Midbrain (tissue), 1 donor: ENCODE measurements at regions not wholly inside any gene's neighbourhood (a gene's known extent, or its start where the extent isn't known, plus 50 kb on each side); places are given as distances from the start of the nearest gene placed in this dataset.

Experiments
- DNase-seq: peaks from one replicate; lab custom pipeline; 2025; lab: John Stamatoyannopoulos, UW

GRCh38 chr7:110568388-110568787, 522.5 kb upstream of the LRRN3 start:
- no peak for DNase-seq

DNA sequence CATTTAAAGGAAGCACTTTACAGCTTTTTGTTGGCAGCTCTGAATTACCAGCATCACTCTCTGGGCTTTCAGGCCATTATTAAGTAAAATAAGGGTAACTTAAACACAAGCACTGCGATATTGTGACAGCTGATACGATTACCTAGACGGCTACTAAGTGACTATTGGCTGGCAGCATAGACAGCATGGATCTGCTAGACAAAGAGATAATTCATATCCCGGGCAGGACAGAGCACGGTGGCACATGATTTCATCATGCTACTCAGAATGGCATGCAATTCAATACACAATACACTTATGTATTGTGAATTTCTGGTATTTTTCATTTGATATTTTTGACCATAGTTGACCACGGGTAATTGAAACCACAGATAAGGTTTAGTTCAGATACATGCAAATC, 522.0 kb upstream of the LRRN3 start:
- peak; percentile 4 for DNase-seq

DNA sequence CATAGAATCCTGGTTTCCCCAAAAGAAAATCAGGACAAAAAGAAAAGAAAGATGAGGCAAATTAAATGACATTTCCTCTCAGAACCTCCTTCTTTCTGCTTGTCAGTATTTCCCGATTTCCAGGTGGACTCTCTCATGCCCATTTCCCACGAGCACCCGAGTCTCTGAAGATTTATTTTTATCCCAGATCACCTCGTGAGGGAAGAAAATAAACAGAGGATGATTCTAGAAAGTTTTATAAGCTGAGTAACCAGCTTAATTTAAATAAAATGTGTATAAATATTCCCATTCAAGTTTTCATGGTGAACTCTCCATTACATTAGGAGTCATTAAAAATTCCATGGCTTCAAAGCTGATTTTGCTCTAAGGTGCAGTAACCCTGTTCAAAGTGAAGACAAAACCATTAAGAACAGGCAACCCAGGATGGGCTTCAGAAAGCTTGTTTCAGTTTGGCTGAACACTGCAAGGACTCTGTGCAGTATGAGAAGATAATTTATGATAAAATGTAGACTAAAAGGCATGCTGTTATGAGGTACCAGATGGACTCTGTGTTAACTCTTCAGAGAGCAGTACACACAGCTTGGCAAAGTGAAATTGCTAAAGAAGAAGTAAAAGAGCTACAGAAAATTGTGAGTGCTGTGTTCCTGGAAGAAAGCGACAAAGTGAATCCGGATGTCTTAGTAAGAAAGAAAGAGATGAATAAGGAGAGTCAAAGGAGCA, 521.3 kb upstream of the LRRN3 start:
- no peak for DNase-seq

DNA sequence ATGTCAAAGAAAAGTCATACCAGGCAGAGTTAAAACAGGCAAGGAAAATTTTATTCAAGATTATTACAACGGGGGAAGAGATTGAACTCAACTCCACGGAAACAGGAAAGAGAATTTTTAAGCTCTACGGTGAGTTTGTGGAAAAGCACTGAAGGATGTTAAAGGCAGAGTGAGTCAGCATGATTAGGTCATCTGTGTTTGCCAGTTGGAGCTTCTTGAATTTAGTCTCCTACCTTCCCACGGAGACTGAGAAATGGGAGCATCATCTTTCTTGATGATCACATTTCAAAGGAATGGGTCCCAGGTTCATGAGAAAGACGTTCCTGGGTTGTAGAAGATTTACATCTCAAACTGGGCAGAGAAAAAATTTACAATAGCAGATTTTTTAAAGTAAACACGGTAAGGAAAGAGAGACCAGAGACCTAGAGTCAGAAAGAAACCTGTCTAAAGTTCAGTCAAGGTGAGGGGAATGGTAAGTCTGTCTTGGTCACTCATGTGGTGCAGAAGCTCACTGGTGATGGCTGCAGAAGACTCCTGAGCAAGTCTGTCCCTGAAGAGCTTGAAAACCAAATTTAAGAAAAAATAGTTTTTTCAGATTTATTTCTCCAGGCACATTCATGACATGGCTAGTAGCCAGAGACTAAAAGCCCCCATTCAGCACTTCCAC, 516.9 kb upstream of the LRRN3 start:
- DNase-seq, result no peak

- no peak for DNase-seq
Observed at GRCh38 chr7:110587294-110587693, 503.6 kb upstream of the LRRN3 start.

GRCh38 chr7:110590415-110590814, 500.5 kb upstream of the LRRN3 start:
- DNase-seq, result no peak

DNA sequence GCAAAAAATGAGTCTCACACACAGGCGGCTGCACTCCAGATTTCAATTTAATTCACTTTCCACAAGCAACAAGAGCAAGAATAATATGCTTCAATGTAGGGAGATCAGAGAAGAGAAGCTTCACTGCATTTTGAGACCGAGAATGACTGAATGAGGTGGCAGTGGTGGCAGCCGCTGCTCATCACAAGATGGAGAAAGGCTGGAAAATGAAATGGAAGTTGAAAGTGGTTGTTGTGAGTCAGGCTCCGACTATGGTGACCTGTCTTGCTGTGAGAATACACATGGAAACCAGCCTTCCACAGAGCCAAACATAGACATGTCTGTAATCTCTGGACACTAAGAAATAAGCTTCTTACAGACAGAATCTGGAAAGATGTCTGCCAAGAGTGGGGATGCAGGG, 499.6 kb upstream of the LRRN3 start:
- no peak for DNase-seq

GRCh38 chr7:110592557-110592956, 498.4 kb upstream of the LRRN3 start:
- DNase-seq, result no peak

- no peak for DNase-seq
Observed at GRCh38 chr7:110593355-110593754, 497.6 kb upstream of the LRRN3 start.

GRCh38 chr7:110595694-110596093, 495.2 kb upstream of the LRRN3 start:
- DNase-seq, result no peak

DNA sequence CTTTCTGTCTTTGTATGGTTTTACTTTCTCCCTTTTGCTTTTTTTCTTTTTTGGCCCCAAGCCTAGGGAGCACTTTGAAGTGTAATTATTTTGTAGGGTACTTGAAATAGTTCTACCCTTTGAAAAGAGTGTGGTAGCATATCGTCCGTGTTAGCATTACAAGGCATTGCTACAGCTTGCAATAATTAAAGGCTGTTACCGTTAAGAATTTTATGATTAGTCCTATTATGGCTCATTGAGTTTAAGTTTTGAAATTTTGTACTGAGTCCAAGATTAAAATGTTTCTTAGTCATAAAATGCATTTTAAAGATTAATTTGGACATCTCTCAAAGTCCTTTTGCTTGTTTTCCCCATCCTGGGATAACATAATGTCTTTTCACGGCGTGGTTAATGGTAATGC, 490.0 kb upstream of the LRRN3 start:
- no peak for DNase-seq

DNA sequence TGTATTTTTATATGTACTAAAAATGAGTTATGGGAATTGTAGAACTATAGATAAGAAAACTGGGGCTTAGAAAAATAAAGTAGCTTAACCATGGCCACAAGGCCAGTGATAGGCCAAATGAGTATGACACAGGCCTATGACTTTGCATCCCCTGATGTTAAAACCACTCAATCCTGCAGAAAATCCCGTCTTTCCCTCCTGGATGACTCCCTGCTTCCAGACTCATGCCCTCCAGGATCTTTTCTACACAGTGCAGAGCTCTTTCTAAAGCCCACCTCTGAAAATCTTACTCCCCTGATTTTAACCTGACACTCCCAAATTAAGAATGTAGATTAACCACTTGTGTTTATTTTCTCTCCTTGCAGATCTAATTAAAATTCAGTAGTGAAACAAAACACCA, 489.2 kb upstream of the LRRN3 start:
- DNase-seq, result no peak

DNA sequence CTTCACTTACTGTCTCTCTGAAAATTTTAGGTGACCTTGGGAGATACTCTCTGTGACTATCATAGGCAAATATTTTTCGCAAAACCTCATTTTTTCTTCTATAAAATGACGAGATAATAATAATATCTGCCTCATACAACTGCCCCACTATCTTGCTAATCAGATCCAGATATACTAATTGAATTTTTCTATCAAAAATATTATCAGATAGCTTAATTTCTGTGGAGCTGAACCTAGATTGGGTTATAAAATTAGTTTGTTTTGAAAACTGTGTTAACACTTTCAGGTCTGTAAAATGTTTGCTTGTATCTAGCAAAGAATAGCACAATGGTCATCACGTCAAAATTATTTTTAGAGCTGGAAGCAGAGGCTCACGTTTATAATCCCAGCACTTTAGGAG, 486.7 kb upstream of the LRRN3 start:
- DNase-seq, result no peak

DNA sequence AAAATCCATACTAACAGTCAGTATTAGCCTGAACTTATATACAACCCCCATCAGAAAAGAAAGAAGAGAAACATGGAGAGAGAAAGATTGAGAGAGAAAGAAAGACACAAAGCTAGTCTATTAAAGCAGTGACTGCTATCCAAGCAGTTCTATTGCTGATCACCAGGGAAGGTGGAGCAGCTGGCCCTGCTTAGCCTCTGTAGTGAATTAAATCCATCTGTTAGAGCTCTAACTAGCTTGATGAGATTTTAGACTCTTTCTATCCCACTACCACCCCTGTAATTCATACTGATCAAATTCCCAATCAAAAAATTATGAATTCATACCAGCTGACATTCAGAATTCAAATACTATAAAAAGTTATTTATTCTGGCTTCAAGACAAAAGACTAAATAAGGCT, 486.0 kb upstream of the LRRN3 start:
- DNase-seq, result no peak

DNA sequence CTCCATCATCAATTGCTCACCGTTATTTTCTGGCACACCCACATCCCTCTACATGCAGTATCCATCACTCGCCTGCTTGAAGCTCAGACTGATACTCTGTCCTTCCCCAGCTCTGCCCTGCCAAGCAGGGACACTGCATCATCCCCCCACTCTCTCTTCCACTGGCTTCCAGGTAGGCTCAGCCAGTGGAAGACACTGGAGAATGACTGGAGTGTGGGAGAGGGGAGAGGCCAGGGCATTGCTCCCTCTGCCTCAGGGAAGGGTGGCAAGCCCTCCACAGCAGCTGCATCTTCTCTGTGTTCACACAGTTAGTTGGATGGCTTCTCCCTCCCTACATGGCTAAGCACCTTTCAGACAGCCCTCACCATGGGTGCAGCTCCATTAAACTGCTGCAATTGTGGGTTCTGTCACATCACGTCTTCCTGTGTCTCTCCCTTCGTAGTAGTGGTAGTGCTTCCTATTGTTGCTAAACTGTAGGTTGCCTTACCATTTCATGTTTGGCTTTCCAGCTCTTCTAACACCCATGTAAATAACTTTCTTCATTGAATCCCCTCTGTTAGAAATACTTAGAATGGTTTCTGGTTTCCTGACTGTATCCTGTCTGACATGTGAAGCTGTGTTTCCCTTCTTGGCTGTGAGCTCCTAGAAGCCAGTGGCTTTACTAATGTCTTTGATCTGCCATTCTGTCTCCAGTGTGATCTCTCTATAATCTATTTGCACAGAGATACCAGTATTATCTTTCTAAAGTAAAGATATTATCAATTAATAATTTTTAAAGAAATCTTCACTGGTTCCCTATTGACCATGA, 483.7 kb upstream of the LRRN3 start:
- DNase-seq, result no peak

DNA sequence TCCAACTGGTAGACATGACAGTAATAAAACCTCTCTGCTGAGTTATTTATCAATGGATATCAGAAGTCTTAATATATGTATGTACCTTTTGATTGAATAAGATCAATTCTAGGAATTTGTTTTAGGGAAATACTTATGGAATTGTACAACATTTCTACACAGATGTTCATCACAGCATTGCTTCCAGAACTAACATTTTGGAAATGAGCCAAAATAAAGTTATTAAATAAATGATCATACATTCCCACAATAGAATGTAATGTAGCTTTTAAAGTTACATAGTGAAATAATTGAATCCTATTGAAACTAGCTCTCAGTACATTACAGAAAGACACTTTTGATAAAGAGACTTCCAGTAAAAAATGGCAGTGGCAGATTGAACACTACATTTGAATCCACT, 481.6 kb upstream of the LRRN3 start:
- DNase-seq, result no peak

- no peak for DNase-seq
Observed at GRCh38 chr7:110612680-110613079, 478.2 kb upstream of the LRRN3 start.
